ENCODE measurements at regions not wholly inside any gene's neighbourhood (a gene's known extent, or its start where the extent isn't known, plus 50 kb on each side); places are given as distances from the start of the nearest gene placed in this dataset.

DNA sequence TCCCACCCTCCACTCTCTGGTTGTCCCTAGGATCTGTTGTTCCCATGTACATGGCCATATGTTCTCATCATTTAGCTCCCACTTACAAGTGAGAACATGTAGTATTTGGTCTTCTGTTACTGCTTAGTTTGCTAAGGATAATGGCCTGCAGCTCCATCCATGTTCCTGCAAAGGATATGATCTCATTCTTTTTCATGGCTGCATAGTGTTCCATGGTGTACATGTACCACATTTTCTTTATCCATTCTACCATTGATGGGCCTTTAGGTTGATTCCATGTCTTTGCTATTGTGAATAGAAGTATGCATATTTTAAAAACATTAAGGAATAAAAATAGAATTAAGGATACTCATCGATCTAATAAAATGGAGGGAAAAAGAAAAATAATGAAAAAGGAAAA lies 278.4 kb downstream of the MBNL1 start:
- Histone ChIP-seq H3K4me3 (ENCODE audit: low read depth in 1 of 2, low read length in 2 of 2) (no peak overlapping the region), H3K9me3 (ENCODE audit: control insufficient read depth in 1 of 2, low read length in 2 of 2) (no peaks in the 10 kb centered on the region), H3K27ac (ENCODE audit: low read depth, low read length) (no peak overlapping the region), H3K9ac (ENCODE audit: low read depth in 1 of 2, low read length in 2 of 2) (no peak overlapping the region), H3K4me1 (ENCODE audit: control insufficient read depth in 1 of 2, insufficient read depth in 2 of 2, low read length in 2 of 2) (no peaks in the 10 kb centered on the region), H3K36me3 (ENCODE audit: control insufficient read depth in 1 of 2, insufficient read depth in 2 of 2, low read length in 2 of 2) (no peaks in the 10 kb centered on the region), H3K27me3 (ENCODE audit: control insufficient read depth in 1 of 2, insufficient read depth in 2 of 2, low read length in 2 of 2) (no peaks in the 10 kb centered on the region)

DNA sequence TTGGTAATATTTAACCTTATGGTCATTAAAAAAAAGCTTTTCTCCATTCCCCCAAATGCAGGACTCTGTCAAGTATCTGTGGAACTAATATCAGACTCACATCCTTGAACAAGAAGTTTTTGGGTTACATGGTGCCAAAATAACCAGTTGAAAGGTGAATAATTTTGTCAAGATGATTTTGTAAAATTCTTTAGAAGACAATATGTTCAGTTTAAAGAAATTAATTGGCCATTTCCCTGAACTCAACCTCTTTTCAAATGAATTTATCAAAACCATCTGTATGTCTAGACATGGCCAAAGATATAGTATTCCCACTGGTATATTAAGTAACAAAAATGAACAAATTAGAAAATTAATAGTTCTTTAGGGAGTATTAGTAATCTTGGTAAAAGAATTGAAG lies 280.5 kb downstream of the MBNL1 start:
- H3K9me3 ChIP-seq (ENCODE audit: control insufficient read depth in 1 of 2, low read length in 2 of 2) = no peaks in the 10 kb centered on the region
- H3K27me3 ChIP-seq (ENCODE audit: control insufficient read depth in 1 of 2, insufficient read depth in 2 of 2, low read length in 2 of 2) = no peaks in the 10 kb centered on the region
- no peaks in the 10 kb centered on the region for H3K36me3 ChIP-seq (ENCODE audit: control insufficient read depth in 1 of 2, insufficient read depth in 2 of 2, low read length in 2 of 2)
- no peak overlapping the region for H3K9ac ChIP-seq (ENCODE audit: low read depth in 1 of 2, low read length in 2 of 2)
- H3K4me1 ChIP-seq (ENCODE audit: control insufficient read depth in 1 of 2, insufficient read depth in 2 of 2, low read length in 2 of 2) = no peaks in the 10 kb centered on the region
- no peak overlapping the region for H3K4me3 ChIP-seq (ENCODE audit: low read depth in 1 of 2, low read length in 2 of 2)
- no peak overlapping the region for H3K27ac ChIP-seq (ENCODE audit: low read depth, low read length)

DNA sequence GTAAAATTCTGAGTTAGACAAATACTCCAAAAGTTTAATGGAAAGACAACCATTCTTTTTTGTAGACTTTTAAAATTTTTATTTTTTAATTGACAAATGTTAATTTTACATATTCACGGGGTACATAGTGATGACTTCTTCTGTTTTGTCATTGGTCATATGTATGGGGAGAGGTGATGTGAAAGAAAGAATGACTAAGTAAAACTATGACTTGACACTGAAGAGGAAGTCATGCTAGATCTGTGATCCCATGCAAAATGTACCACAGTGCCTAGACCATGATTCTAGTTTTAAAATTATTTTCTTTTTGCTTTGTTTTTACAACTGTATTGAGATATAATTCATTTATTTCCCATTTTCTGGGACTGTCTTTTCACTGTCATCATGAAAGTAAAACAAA lies 281.6 kb downstream of the MBNL1 start:
- no peaks in the 10 kb centered on the region for H3K27me3 ChIP-seq (ENCODE audit: control insufficient read depth in 1 of 2, insufficient read depth in 2 of 2, low read length in 2 of 2)
- H3K36me3 ChIP-seq (ENCODE audit: control insufficient read depth in 1 of 2, insufficient read depth in 2 of 2, low read length in 2 of 2) = no peaks in the 10 kb centered on the region
- no peak overlapping the region for H3K9ac ChIP-seq (ENCODE audit: low read depth in 1 of 2, low read length in 2 of 2)
- no peaks in the 10 kb centered on the region for H3K9me3 ChIP-seq (ENCODE audit: control insufficient read depth in 1 of 2, low read length in 2 of 2)
- no peak overlapping the region for H3K27ac ChIP-seq (ENCODE audit: low read depth, low read length)
- no peak overlapping the region for H3K4me3 ChIP-seq (ENCODE audit: low read depth in 1 of 2, low read length in 2 of 2)
- H3K4me1 ChIP-seq (ENCODE audit: control insufficient read depth in 1 of 2, insufficient read depth in 2 of 2, low read length in 2 of 2) = peaks cover 0 to 3% of the 10 kb centered on the region in 2 donors

DNA sequence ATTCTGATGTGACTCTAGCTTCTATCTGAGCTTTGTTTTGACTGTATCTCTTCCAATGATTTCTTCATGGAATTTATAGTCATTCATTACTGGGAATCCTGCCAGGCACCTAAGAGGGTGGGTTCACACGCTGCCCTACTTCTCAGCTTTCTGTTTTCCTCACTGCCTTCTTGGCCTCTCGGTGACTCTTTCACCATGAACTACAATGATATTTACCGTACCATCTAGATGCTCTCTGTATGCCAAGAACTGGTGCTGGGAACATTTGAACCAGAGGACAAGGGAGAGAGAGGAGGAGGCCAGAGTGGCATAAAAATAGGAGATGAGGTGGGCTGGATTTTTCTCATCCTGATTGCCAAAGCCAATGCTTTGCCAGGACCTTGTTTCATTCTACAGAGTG lies 280.0 kb upstream of the P2RY1 start:
- H3K36me3 ChIP-seq (ENCODE audit: control insufficient read depth in 1 of 2, insufficient read depth in 2 of 2, low read length in 2 of 2) = no peaks in the 10 kb centered on the region
- no peak overlapping the region for H3K27ac ChIP-seq (ENCODE audit: low read depth, low read length)
- no peak overlapping the region for H3K9ac ChIP-seq (ENCODE audit: low read depth in 1 of 2, low read length in 2 of 2)
- H3K4me3 ChIP-seq (ENCODE audit: low read depth in 1 of 2, low read length in 2 of 2) = no peak overlapping the region
- H3K27me3 ChIP-seq (ENCODE audit: control insufficient read depth in 1 of 2, insufficient read depth in 2 of 2, low read length in 2 of 2) = no peaks in the 10 kb centered on the region
- H3K9me3 ChIP-seq (ENCODE audit: control insufficient read depth in 1 of 2, low read length in 2 of 2) = no peaks in the 10 kb centered on the region
- peaks cover 3 to 12% of the 10 kb centered on the region in 2 donors for H3K4me1 ChIP-seq (ENCODE audit: control insufficient read depth in 1 of 2, insufficient read depth in 2 of 2, low read length in 2 of 2)

DNA sequence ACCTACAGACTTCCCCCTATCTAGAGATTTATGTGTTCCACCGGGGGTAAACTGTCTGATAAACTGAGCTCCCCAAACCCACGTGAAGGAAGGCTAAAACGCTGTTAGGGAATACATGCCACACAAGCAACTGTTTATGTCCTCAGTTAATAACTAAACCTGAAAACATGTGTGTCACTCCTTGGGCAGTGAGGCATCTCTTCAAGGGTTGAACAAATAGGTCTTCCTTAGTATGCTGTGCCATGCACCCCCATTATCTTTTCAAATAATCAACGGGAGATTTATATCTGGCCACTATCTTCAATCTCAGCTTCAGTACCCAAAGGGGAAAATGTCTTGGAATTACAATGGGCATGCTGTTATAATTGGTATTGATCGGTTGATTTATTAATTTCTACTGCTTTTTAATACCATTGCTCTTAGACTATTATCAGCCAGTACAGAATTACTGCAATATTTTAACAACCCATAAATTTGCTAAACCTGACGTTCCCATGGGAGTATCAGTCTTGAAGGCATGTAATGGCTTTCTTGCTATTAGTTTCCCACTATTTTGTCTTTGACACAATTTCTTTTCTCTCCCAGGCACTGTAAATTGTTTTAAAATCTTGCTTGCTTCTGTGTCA lies 279.2 kb upstream of the P2RY1 start:
- H3K9me3 ChIP-seq (ENCODE audit: control insufficient read depth in 1 of 2, low read length in 2 of 2) = no peaks in the 10 kb centered on the region
- no peak overlapping the region for H3K27ac ChIP-seq (ENCODE audit: low read depth, low read length)

DNA sequence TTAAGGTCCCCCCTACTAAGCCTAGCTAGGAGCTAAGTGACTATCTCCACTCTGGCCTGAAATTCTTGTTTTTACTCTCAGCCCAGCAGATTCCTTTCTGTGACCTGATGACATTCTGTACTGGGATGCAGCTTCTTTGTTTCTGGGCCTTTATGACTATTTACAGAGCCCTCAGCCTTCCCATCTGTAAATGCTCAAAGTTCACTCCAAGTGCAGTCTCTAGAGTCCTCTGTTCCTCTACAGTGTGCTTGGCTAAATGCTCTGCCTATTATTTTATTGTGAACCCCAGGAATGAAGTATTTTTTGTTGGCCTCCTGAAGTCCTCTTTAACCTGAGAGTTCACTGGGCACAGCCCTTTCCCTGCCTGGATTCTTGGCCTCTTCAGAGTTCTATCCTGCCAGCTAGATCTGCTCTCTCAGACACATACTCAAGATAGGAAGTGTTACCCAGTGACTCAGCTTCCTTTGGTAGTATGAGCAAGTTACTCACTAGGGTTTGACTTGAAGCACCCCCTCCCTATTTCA lies 278.1 kb upstream of the P2RY1 start:
- Histone ChIP-seq H3K27ac (ENCODE audit: low read depth, low read length) (no peak overlapping the region), H3K4me1 (ENCODE audit: control insufficient read depth in 1 of 2, insufficient read depth in 2 of 2, low read length in 2 of 2) (peaks cover 3 to 12% of the 10 kb centered on the region in 2 donors), H3K9me3 (ENCODE audit: control insufficient read depth in 1 of 2, low read length in 2 of 2) (no peaks in the 10 kb centered on the region), H3K27me3 (ENCODE audit: control insufficient read depth in 1 of 2, insufficient read depth in 2 of 2, low read length in 2 of 2) (no peaks in the 10 kb centered on the region), H3K9ac (ENCODE audit: low read depth in 1 of 2, low read length in 2 of 2) (no peak overlapping the region), H3K36me3 (ENCODE audit: control insufficient read depth in 1 of 2, insufficient read depth in 2 of 2, low read length in 2 of 2) (no peaks in the 10 kb centered on the region), H3K4me3 (ENCODE audit: low read depth in 1 of 2, low read length in 2 of 2) (no peak overlapping the region)

More for the DNA sequence above, 279.2 kb upstream of the P2RY1 start:
- no peak overlapping the region for H3K4me3 ChIP-seq (ENCODE audit: low read depth in 1 of 2, low read length in 2 of 2)
- H3K27me3 ChIP-seq (ENCODE audit: control insufficient read depth in 1 of 2, insufficient read depth in 2 of 2, low read length in 2 of 2) = no peaks in the 10 kb centered on the region
- H3K36me3 ChIP-seq (ENCODE audit: control insufficient read depth in 1 of 2, insufficient read depth in 2 of 2, low read length in 2 of 2) = no peaks in the 10 kb centered on the region
- H3K4me1 ChIP-seq (ENCODE audit: control insufficient read depth in 1 of 2, insufficient read depth in 2 of 2, low read length in 2 of 2) = peaks cover 3 to 12% of the 10 kb centered on the region in 2 donors
- H3K9ac ChIP-seq (ENCODE audit: low read depth in 1 of 2, low read length in 2 of 2) = no peak overlapping the region

DNA sequence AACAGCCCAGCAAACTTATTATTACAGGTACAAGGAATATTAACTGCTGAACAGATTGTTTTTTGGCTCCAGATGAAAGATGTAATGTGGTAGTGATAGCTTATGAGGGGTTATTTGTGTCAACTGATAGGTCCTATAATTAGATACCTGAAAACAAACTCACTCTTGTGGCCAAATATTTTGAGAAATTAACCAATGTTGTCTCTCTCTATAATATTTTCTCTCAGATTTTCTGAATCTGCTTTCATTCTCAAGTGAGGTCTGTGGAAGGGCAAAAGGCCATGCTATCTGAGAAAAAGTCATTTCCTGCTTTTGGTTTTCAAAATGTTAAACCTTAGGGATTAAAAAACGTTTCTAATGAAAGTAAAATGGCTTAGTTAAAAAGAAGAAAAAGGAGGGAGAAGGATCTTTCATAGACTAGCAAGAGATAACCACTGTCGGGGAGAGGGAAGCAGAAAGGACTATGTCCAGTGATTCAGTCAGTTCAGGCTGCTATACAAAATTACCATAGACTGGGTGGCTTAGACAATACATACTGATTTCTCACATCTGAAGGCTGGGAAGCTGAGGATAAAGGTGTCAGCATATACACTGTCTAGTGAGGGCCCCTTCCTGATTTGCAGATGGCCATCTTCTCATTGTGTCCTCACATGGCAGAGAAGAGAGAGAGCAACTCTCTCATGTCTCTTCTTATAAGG lies 277.5 kb upstream of the P2RY1 start:
- no peaks in the 10 kb centered on the region for H3K27me3 ChIP-seq (ENCODE audit: control insufficient read depth in 1 of 2, insufficient read depth in 2 of 2, low read length in 2 of 2)
- no peaks in the 10 kb centered on the region for H3K36me3 ChIP-seq (ENCODE audit: control insufficient read depth in 1 of 2, insufficient read depth in 2 of 2, low read length in 2 of 2)
- H3K9ac ChIP-seq (ENCODE audit: low read depth in 1 of 2, low read length in 2 of 2) = no peak overlapping the region
- H3K27ac ChIP-seq (ENCODE audit: low read depth, low read length) = no peak overlapping the region
- no peaks in the 10 kb centered on the region for H3K9me3 ChIP-seq (ENCODE audit: control insufficient read depth in 1 of 2, low read length in 2 of 2)
- H3K4me1 ChIP-seq (ENCODE audit: control insufficient read depth in 1 of 2, insufficient read depth in 2 of 2, low read length in 2 of 2) = peaks cover 3 to 12% of the 10 kb centered on the region in 2 donors
- H3K4me3 ChIP-seq (ENCODE audit: low read depth in 1 of 2, low read length in 2 of 2) = no peak overlapping the region

DNA sequence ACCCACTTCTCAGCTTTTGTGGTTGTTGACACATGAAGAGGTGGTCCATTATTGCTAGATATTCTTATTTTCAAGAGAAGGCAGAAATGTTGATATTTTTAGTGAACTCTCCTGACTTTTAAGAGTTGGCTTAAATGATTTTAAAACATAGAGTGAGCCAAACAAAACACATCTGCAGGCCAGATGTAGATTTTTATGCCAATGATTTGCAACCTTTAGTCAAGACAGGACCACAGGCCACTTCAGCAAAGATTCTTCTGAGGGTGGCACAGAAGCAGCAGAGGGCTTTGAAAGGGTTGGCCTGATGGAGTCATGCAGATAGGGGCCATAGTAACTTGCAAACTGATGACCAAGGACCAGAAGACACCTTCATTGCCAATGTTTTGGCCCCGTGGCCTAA lies 276.5 kb upstream of the P2RY1 start:
- no peaks in the 10 kb centered on the region for H3K9me3 ChIP-seq (ENCODE audit: control insufficient read depth in 1 of 2, low read length in 2 of 2)
- H3K4me3 ChIP-seq (ENCODE audit: low read depth in 1 of 2, low read length in 2 of 2) = no peak overlapping the region
- H3K27me3 ChIP-seq (ENCODE audit: control insufficient read depth in 1 of 2, insufficient read depth in 2 of 2, low read length in 2 of 2) = no peaks in the 10 kb centered on the region
- H3K9ac ChIP-seq (ENCODE audit: low read depth in 1 of 2, low read length in 2 of 2) = no peak overlapping the region
- H3K4me1 ChIP-seq (ENCODE audit: control insufficient read depth in 1 of 2, insufficient read depth in 2 of 2, low read length in 2 of 2) = peaks cover 3 to 12% of the 10 kb centered on the region in 2 donors
- H3K27ac ChIP-seq (ENCODE audit: low read depth, low read length) = no peak overlapping the region
- no peaks in the 10 kb centered on the region for H3K36me3 ChIP-seq (ENCODE audit: control insufficient read depth in 1 of 2, insufficient read depth in 2 of 2, low read length in 2 of 2)

DNA sequence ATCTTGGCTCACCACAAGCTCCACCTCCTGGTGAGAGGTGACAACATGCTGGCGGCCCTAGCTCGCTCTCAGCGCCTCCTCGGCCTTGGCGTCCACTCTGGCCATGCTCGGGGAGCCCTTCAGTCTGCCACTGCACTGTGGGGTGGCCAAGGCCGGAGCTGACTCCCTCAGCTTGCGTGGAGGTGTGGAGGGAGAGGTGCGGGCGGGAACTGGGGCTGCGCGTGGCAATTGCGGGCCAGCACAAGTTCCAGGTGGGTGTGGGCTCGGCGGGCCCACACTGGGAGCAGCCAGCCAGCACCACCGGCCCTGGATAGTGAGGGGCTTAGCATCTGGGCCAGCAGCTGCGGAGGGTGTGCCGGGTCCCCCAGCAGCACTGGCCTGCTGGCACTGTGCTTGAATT lies 275.7 kb upstream of the P2RY1 start:
- H3K4me1 ChIP-seq (ENCODE audit: control insufficient read depth in 1 of 2, insufficient read depth in 2 of 2, low read length in 2 of 2) = peaks cover 3 to 12% of the 10 kb centered on the region in 2 donors
- no peaks in the 10 kb centered on the region for H3K36me3 ChIP-seq (ENCODE audit: control insufficient read depth in 1 of 2, insufficient read depth in 2 of 2, low read length in 2 of 2)
- H3K4me3 ChIP-seq (ENCODE audit: low read depth in 1 of 2, low read length in 2 of 2) = no peak overlapping the region
- H3K9ac ChIP-seq (ENCODE audit: low read depth in 1 of 2, low read length in 2 of 2) = no peak overlapping the region
- H3K27me3 ChIP-seq (ENCODE audit: control insufficient read depth in 1 of 2, insufficient read depth in 2 of 2, low read length in 2 of 2) = no peaks in the 10 kb centered on the region
- no peaks in the 10 kb centered on the region for H3K9me3 ChIP-seq (ENCODE audit: control insufficient read depth in 1 of 2, low read length in 2 of 2)
- H3K27ac ChIP-seq (ENCODE audit: low read depth, low read length) = no peak overlapping the region

DNA sequence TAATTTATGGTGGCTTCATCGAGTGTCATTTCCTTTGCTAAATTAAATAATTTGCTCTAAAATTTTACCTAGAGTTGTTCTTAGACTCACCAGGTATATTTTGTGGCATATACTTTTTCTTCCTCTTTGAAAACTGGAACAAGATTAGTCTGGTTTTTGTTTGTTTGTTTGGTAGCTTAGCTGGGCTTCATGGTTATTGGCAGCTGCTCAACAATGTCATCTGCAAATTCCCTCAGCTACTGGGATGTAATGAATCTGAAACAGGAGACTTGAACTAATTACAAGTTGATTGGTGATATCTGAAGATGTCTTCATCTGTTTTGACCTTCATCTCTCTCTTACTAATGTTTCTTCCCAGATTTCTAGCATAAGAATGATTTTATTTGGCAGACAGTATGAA lies 270.5 kb upstream of the P2RY1 start:
- Histone ChIP-seq H3K4me3 (ENCODE audit: low read depth in 1 of 2, low read length in 2 of 2) (no peak overlapping the region), H3K27me3 (ENCODE audit: control insufficient read depth in 1 of 2, insufficient read depth in 2 of 2, low read length in 2 of 2) (no peaks in the 10 kb centered on the region), H3K36me3 (ENCODE audit: control insufficient read depth in 1 of 2, insufficient read depth in 2 of 2, low read length in 2 of 2) (no peaks in the 10 kb centered on the region), H3K27ac (ENCODE audit: low read depth, low read length) (no peak overlapping the region), H3K4me1 (ENCODE audit: control insufficient read depth in 1 of 2, insufficient read depth in 2 of 2, low read length in 2 of 2) (no peaks in the 10 kb centered on the region), H3K9ac (ENCODE audit: low read depth in 1 of 2, low read length in 2 of 2) (no peak overlapping the region), H3K9me3 (ENCODE audit: control insufficient read depth in 1 of 2, low read length in 2 of 2) (no peaks in the 10 kb centered on the region)

All from duodenal mucosa (tissue), 2 donors.